OCI-LY3 (cell line): ENCODE measurements at regions not wholly inside any gene's neighbourhood (a gene's known extent, or its start where the extent isn't known, plus 50 kb on each side); places are given as distances from the start of the nearest gene placed in this dataset.

Experiments used
- EZH2phosphoT487 ChIP-seq: fragments of 200-600 bp; shearing (Covaris generic); IDR thresholded peaks from 2 replicates; pipeline ENCODE4 v1.6.1; 2018; ENCODE audit warnings: antibody characterized with exemption, mixed run types, low read depth
- TF ChIP-seq, protein P1 (sequence below): fragments of 200-600, 300-600 bp; sonication (generic); IDR thresholded peaks from 2 replicates; pipeline ENCODE4 v1.5.1; 2014; ENCODE audit warnings: antibody characterized with exemption, low read length, low read depth

DNA sequence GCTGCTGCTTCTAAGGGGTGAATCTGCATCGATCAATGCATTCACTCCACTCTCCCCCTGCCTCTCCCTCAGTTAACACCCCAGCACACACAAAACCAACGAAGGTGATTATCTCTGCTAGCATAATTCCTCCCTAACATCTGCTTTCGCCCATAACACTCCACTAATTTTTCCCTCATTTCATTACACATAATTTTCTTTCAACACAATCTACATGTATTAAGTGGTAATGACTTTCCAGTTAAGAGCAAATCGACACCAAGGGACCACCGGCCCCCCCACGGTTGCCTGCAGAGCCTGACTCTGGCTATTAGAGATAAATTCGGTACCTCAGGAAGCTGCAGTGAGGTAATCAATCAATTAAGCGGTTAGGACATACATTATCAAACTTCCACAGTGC, 1115.6 kb downstream of the BCL11B start:
- TF ChIP-seq, protein P1, sequence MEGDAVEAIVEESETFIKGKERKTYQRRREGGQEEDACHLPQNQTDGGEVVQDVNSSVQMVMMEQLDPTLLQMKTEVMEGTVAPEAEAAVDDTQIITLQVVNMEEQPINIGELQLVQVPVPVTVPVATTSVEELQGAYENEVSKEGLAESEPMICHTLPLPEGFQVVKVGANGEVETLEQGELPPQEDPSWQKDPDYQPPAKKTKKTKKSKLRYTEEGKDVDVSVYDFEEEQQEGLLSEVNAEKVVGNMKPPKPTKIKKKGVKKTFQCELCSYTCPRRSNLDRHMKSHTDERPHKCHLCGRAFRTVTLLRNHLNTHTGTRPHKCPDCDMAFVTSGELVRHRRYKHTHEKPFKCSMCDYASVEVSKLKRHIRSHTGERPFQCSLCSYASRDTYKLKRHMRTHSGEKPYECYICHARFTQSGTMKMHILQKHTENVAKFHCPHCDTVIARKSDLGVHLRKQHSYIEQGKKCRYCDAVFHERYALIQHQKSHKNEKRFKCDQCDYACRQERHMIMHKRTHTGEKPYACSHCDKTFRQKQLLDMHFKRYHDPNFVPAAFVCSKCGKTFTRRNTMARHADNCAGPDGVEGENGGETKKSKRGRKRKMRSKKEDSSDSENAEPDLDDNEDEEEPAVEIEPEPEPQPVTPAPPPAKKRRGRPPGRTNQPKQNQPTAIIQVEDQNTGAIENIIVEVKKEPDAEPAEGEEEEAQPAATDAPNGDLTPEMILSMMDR, result no peak
- TF ChIP-seq EZH2phosphoT487, result no peak
